H9 (cell line): ENCODE measurements at regions not wholly inside any gene's neighbourhood (a gene's known extent, or its start where the extent isn't known, plus 50 kb on each side); places are given as distances from the start of the nearest gene placed in this dataset.

Experiments
- DNase-seq: peaks from one replicate; pipeline ENCODE4 v3.0.0-alpha.2; 2017
- H2AFZ ChIP-seq: one replicate; pipeline ENCODE4 v1.6.1; 2013; ENCODE audit warnings: mild to moderate bottlenecking, low read length, control low read depth, moderate library complexity
- H2AK5ac ChIP-seq: 2 replicates; pipeline ENCODE4 v1.6.1; 2013; ENCODE audit warnings: low read length, control low read depth, mixed read lengths; ENCODE audit not compliant: insufficient read length
- H2BK120ac ChIP-seq: one replicate; pipeline ENCODE4 v1.6.1; 2013; ENCODE audit warnings: low read depth, mild to moderate bottlenecking, low read length, control low read depth, inconsistent platforms; ENCODE audit not compliant: poor library complexity, severe bottlenecking
- H2BK12ac ChIP-seq: 2 replicates; pipeline ENCODE4 v1.6.1; 2013; ENCODE audit warnings: low read length, control low read depth, mixed read lengths, low read depth; ENCODE audit not compliant: insufficient read length
- H2BK15ac ChIP-seq: 2 replicates; pipeline ENCODE4 v1.6.1; 2013; ENCODE audit warnings: low read depth, low read length, control low read depth
- H2BK20ac ChIP-seq: one replicate; pipeline ENCODE4 v1.6.1; 2013; ENCODE audit warnings: low read depth, mild to moderate bottlenecking, low read length, control low read depth, inconsistent platforms; ENCODE audit not compliant: poor library complexity, severe bottlenecking
- H2BK5ac ChIP-seq: 2 replicates; pipeline ENCODE4 v1.6.1; 2013; ENCODE audit warnings: low read length, control low read depth, mixed read lengths; ENCODE audit not compliant: insufficient read length
- H3K14ac ChIP-seq: 2 replicates; pipeline ENCODE4 v1.6.1; 2013; ENCODE audit warnings: low read length, control low read depth; ENCODE audit not compliant: insufficient read depth
- H3K18ac ChIP-seq: 2 replicates; pipeline ENCODE4 v1.6.1; 2013; ENCODE audit warnings: low read depth, mild to moderate bottlenecking, mixed read lengths, low read length, control low read depth; ENCODE audit not compliant: insufficient read length
- H3K23ac ChIP-seq: 2 replicates; pipeline ENCODE4 v1.6.1; 2013; ENCODE audit warnings: low read length, control low read depth, mixed read lengths, low read depth; ENCODE audit not compliant: insufficient read length
- H3K23me2 ChIP-seq: 2 replicates; pipeline ENCODE4 v1.6.1; 2013; ENCODE audit warnings: low read depth, mild to moderate bottlenecking, mixed read lengths, low read length, control low read depth; ENCODE audit not compliant: insufficient read length, poor library complexity, severe bottlenecking
- H3K27ac ChIP-seq: 2 replicates; pipeline ENCODE4 v1.5.1; 2013; ENCODE audit warnings: low read length, control low read depth, mixed read lengths, low read depth; ENCODE audit not compliant: insufficient read length
- H3K27me3 ChIP-seq: 2 replicates; pipeline ENCODE4 v1.6.1; 2013; ENCODE audit warnings: low read length, control low read depth, inconsistent platforms; ENCODE audit not compliant: insufficient read depth
- H3K4ac ChIP-seq: 2 replicates; pipeline ENCODE4 v1.6.1; 2013; ENCODE audit warnings: low read depth, mild to moderate bottlenecking, control low read depth, inconsistent platforms, low read length, moderate library complexity
- H3K4me1 ChIP-seq: 2 replicates; pipeline ENCODE4 v1.6.1; 2013; ENCODE audit warnings: low read length, control low read depth, inconsistent platforms; ENCODE audit not compliant: insufficient read depth
- H3K4me2 ChIP-seq: 2 replicates; pipeline ENCODE4 v1.6.1; 2013; ENCODE audit warnings: low read length, control low read depth, mixed read lengths; ENCODE audit not compliant: insufficient read length, insufficient read depth
- H3K56ac ChIP-seq: 2 replicates; pipeline ENCODE4 v1.6.1; 2013; ENCODE audit warnings: low read depth, mild to moderate bottlenecking, mixed read lengths, low read length, control low read depth; ENCODE audit not compliant: insufficient read length
- H3K79me1 ChIP-seq: 2 replicates; pipeline ENCODE4 v1.6.1; 2013; ENCODE audit warnings: low read depth, mild to moderate bottlenecking, moderate library complexity, low read length, control low read depth, inconsistent platforms; ENCODE audit not compliant: insufficient read depth, poor library complexity, severe bottlenecking
- H3K79me2 ChIP-seq: 2 replicates; pipeline ENCODE4 v1.6.1; 2013; ENCODE audit warnings: low read length, control low read depth, inconsistent platforms; ENCODE audit not compliant: insufficient read depth
- H3K9ac ChIP-seq: 2 replicates; pipeline ENCODE4 v1.6.1; 2013; ENCODE audit warnings: low read length, control low read depth, mixed read lengths; ENCODE audit not compliant: insufficient read length; ENCODE audit errors: extremely low read depth
- H3K9me3 ChIP-seq: one replicate; pipeline ENCODE4 v1.6.1; 2013; ENCODE audit warnings: low read depth, low read length, inconsistent platforms; ENCODE audit not compliant: control insufficient read depth
- H3T11ph ChIP-seq: one replicate; pipeline ENCODE4 v1.6.1; 2013; ENCODE audit warnings: mild to moderate bottlenecking, low read length, control low read depth, inconsistent platforms
- H4K20me1 ChIP-seq: one replicate; pipeline ENCODE4 v1.6.1; 2013; ENCODE audit not compliant: control insufficient read depth, insufficient read length, insufficient read depth
- H4K5ac ChIP-seq: 2 replicates; pipeline ENCODE4 v1.6.1; 2013; ENCODE audit warnings: low read depth, mild to moderate bottlenecking, mixed read lengths, low read length, control low read depth; ENCODE audit not compliant: insufficient read length
- H4K8ac ChIP-seq: replicated peaks from 2 replicates; pipeline ENCODE4 v1.6.1; 2013; ENCODE audit warnings: low read length, control low read depth, mixed read lengths, low read depth; ENCODE audit not compliant: insufficient read length
- H4K91ac ChIP-seq: 2 replicates; pipeline ENCODE4 v1.6.1; 2013; ENCODE audit warnings: low read depth, mild to moderate bottlenecking, moderate library complexity, mixed read lengths, low read length, control low read depth; ENCODE audit not compliant: insufficient read length
- H3K27ac Mint-ChIP-seq, 3 experiments: 2 replicates in 2 of 3; 3 replicates in 1 of 3; pipeline ENCODE4 v1.8.0; 2020 to 2021; ENCODE audit warnings: mixed read lengths in 3 of 3, mild to moderate bottlenecking in 1 of 3, moderate library complexity in 1 of 3
- H3K27me3 Mint-ChIP-seq: 2 replicates; pipeline ENCODE4 v1.8.0; 2021; ENCODE audit warnings: low read depth, mild to moderate bottlenecking, moderate library complexity, mixed read lengths
- H3K36me3 Mint-ChIP-seq, 3 experiments: 2 replicates in 2 of 3; 3 replicates in 1 of 3; pipeline ENCODE4 v1.8.0; 2020 to 2021; ENCODE audit warnings: low read depth in 3 of 3, mixed read lengths in 3 of 3; ENCODE audit not compliant: insufficient read depth in 1 of 3
- H3K4me1 Mint-ChIP-seq, 2 experiments: 2 replicates each; pipeline ENCODE4 v1.8.0; 2020; ENCODE audit warnings: mixed read lengths in 2 of 2
- H3K4me3 Mint-ChIP-seq, 2 experiments: 2 replicates in 1 of 2; 3 replicates in 1 of 2; pipeline ENCODE4 v1.8.0; 2020 to 2021; ENCODE audit warnings: mild to moderate bottlenecking in 2 of 2, mixed read lengths in 2 of 2, moderate library complexity in 1 of 2
- H3K9me3 Mint-ChIP-seq, 2 experiments: 2 replicates in 1 of 2; 3 replicates in 1 of 2; pipeline ENCODE4 v1.8.0; 2020; ENCODE audit warnings: mild to moderate bottlenecking in 2 of 2, mixed read lengths in 2 of 2, moderate library complexity in 1 of 2
- CTCF ChIP-seq: fragments of 200-600 bp; sonication (generic); conservative IDR thresholded peaks from 3 replicates; pipeline ENCODE4 v1.8.0; 2021; ENCODE audit warnings: antibody characterized with exemption, mild to moderate bottlenecking
- WGBS: extraction: QIAGEN DNeasy Blood & Tissue Kit; methylation state at CpG from one replicate; pipeline ENCODE4 v1.1.7; 2013; ENCODE audit warnings: missing lambda C conversion rate, low lambda C conversion rate, mixed read lengths; ENCODE audit not compliant: insufficient read length; ENCODE audit errors: extremely low coverage; 5-methylcytosine and 5-hydroxymethylcytosine counted together

GRCh38 chr4:134388351-134388750 is 186.8 kb upstream of the PABPC4L start:
- no peak overlapping the region for H3K23ac ChIP-seq
- Mint-ChIP-seq H3K4me1 (peaks cover 13 to 24% of the 10 kb centered on the region in 2 experiments), H3K9me3 (peaks cover 0 to 3% of the 10 kb centered on the region in 2 experiments; a peak in 1 of 5 replicates), H3K27ac (peak overlapping the region; percentile 20 to 85 (median 41); a peak in 5 of 7 replicates), H3K27me3 (no peaks in the 10 kb centered on the region), H3K4me3 (no peak overlapping the region; a peak in 1 of 5 replicates), H3K36me3 (no peaks in the 10 kb centered on the region; a peak in 1 of 7 replicates)
- H3K14ac ChIP-seq: no peak overlapping the region
- no peaks in the 10 kb centered on the region for H3K79me2 ChIP-seq
- H2BK120ac ChIP-seq: no peak overlapping the region
- H3K9me3 ChIP-seq: no peaks in the 10 kb centered on the region
- no peak overlapping the region for H3K4me2 ChIP-seq
- no peak overlapping the region for H2AK5ac ChIP-seq
- H2BK5ac ChIP-seq: no peak overlapping the region
- H4K91ac ChIP-seq: no peak overlapping the region
- H4K5ac ChIP-seq: no peak overlapping the region
- no peaks in the 10 kb centered on the region for H4K20me1 ChIP-seq
- no peaks in the 10 kb centered on the region for H3K79me1 ChIP-seq
- no peaks in the 10 kb centered on the region for H3K23me2 ChIP-seq
- H3K4me1 ChIP-seq: peaks cover 3% of the 10 kb centered on the region; the same call in 1 of the 2 replicates
- H3K9ac ChIP-seq: no peak overlapping the region
- H2AFZ ChIP-seq: no peak overlapping the region
- H2BK12ac ChIP-seq: no peak overlapping the region
- H2BK20ac ChIP-seq: no peak overlapping the region
- no peak overlapping the region for H4K8ac ChIP-seq
- no CpG with 5 or more reads among the region's 4 CpGs for WGBS
- no peaks in the 10 kb centered on the region for H3K27me3 ChIP-seq
- H3K56ac ChIP-seq: no peak overlapping the region
- no peak overlapping the region for H3K27ac ChIP-seq
- H3T11ph ChIP-seq: no peak overlapping the region
- H3K4ac ChIP-seq: no peak overlapping the region
- H3K18ac ChIP-seq: no peak overlapping the region
- H2BK15ac ChIP-seq: no peak overlapping the region
- DNase-seq: peak; percentile 65
- TF ChIP-seq CTCF: no peak
